Endothelial cell (in vitro differentiated cells): ENCODE measurements at regions not wholly inside any gene's neighbourhood (a gene's known extent, or its start where the extent isn't known, plus 50 kb on each side); places are given as distances from the start of the nearest gene placed in this dataset.
"Not testable (repeated sequence)": the region's sequence is repeated elsewhere in the genome, so short reads cannot be mapped to it uniquely, and the experiment has no call there.

Experiments used
- DNase-seq: peaks from one replicate; pipeline ENCODE4 v3.0.0; 2021; ENCODE audit warnings: low spot score
- H3K27ac Mint-ChIP-seq: one replicate; pipeline ENCODE4 v1.8.0; 2021; ENCODE audit warnings: mixed read lengths, inconsistent platforms; ENCODE audit not compliant: unreplicated experiment
- H3K27me3 Mint-ChIP-seq: one replicate; pipeline ENCODE4 v1.8.0; 2021; ENCODE audit warnings: mild to moderate bottlenecking, moderate library complexity, mixed read lengths, inconsistent platforms; ENCODE audit not compliant: unreplicated experiment
- H3K36me3 Mint-ChIP-seq: one replicate; pipeline ENCODE4 v1.8.0; 2021; ENCODE audit warnings: mild to moderate bottlenecking, low read depth, mixed read lengths, inconsistent platforms; ENCODE audit not compliant: unreplicated experiment
- H3K4me1 Mint-ChIP-seq: one replicate; pipeline ENCODE4 v1.8.0; 2021; ENCODE audit warnings: mild to moderate bottlenecking, mixed read lengths, inconsistent platforms; ENCODE audit not compliant: unreplicated experiment
- H3K4me3 Mint-ChIP-seq: one replicate; pipeline ENCODE4 v1.8.0; 2021; ENCODE audit warnings: mild to moderate bottlenecking, mixed read lengths, inconsistent platforms; ENCODE audit not compliant: unreplicated experiment
- H3K9me3 Mint-ChIP-seq: one replicate; pipeline ENCODE4 v1.8.0; 2021; ENCODE audit warnings: mixed read lengths, inconsistent platforms; ENCODE audit not compliant: unreplicated experiment
- CTCF ChIP-seq: fragments of 200-600 bp; sonication (generic); IDR thresholded peaks from one replicate; pipeline ENCODE4 v1.5.0; 2021; ENCODE audit warnings: antibody characterized with exemption; ENCODE audit not compliant: unreplicated experiment

GRCh38 chr12:88361493-88361892 lies 218.8 kb downstream of the KITLG start:
- no peak for TF ChIP-seq CTCF
- no peaks in the 10 kb centered on the region for H3K27me3 Mint-ChIP-seq
- no peak for DNase-seq
- no peaks in the 10 kb centered on the region for H3K9me3 Mint-ChIP-seq
- H3K4me3 Mint-ChIP-seq: no peak overlapping the region
- no peak overlapping the region for H3K27ac Mint-ChIP-seq
- H3K4me1 Mint-ChIP-seq: no peaks in the 10 kb centered on the region
- no peaks in the 10 kb centered on the region for H3K36me3 Mint-ChIP-seq

- H3K4me1 Mint-ChIP-seq: no peaks in the 10 kb centered on the region
- no peak for TF ChIP-seq CTCF
- H3K27ac Mint-ChIP-seq: no peak overlapping the region
- H3K4me3 Mint-ChIP-seq: no peak overlapping the region
- H3K27me3 Mint-ChIP-seq: no peaks in the 10 kb centered on the region
- H3K36me3 Mint-ChIP-seq: no peaks in the 10 kb centered on the region
- DNase-seq: no peak
- no peaks in the 10 kb centered on the region for H3K9me3 Mint-ChIP-seq
Observed at GRCh38 chr12:88362439-88362838, 217.8 kb downstream of the KITLG start.

GRCh38 chr12:88365403-88365802 lies 214.9 kb downstream of the KITLG start:
- H3K4me3 Mint-ChIP-seq: no peak overlapping the region
- no peaks in the 10 kb centered on the region for H3K27me3 Mint-ChIP-seq
- H3K9me3 Mint-ChIP-seq: no peaks in the 10 kb centered on the region
- TF ChIP-seq CTCF: no peak
- no peak overlapping the region for H3K27ac Mint-ChIP-seq
- H3K36me3 Mint-ChIP-seq: no peaks in the 10 kb centered on the region
- H3K4me1 Mint-ChIP-seq: no peaks in the 10 kb centered on the region
- no peak for DNase-seq

GRCh38 chr12:88366101-88366500 lies 214.2 kb downstream of the KITLG start:
- DNase-seq: no peak
- no peaks in the 10 kb centered on the region for H3K9me3 Mint-ChIP-seq
- no peaks in the 10 kb centered on the region for H3K4me1 Mint-ChIP-seq
- no peak for TF ChIP-seq CTCF
- no peak overlapping the region for H3K4me3 Mint-ChIP-seq
- H3K27ac Mint-ChIP-seq: no peak overlapping the region
- no peaks in the 10 kb centered on the region for H3K36me3 Mint-ChIP-seq
- H3K27me3 Mint-ChIP-seq: no peaks in the 10 kb centered on the region

GRCh38 chr12:88367231-88367630 lies 213.0 kb downstream of the KITLG start:
- H3K4me3 Mint-ChIP-seq: no peak overlapping the region
- H3K36me3 Mint-ChIP-seq: no peaks in the 10 kb centered on the region
- no peaks in the 10 kb centered on the region for H3K4me1 Mint-ChIP-seq
- no peak overlapping the region for H3K27ac Mint-ChIP-seq
- no peaks in the 10 kb centered on the region for H3K9me3 Mint-ChIP-seq
- no peak for DNase-seq
- TF ChIP-seq CTCF: no peak
- H3K27me3 Mint-ChIP-seq: no peaks in the 10 kb centered on the region

- not testable (repeated sequence) for H3K4me1 Mint-ChIP-seq, H3K4me3 Mint-ChIP-seq, H3K27me3 Mint-ChIP-seq, H3K36me3 Mint-ChIP-seq, DNase-seq, H3K9me3 Mint-ChIP-seq, H3K27ac Mint-ChIP-seq
Observed at GRCh38 chr12:88368077-88368476, 212.2 kb downstream of the KITLG start.
